OCI-LY3 (cell line): ENCODE measurements at regions not wholly inside any gene's neighbourhood (a gene's known extent, or its start where the extent isn't known, plus 50 kb on each side); places are given as distances from the start of the nearest gene placed in this dataset.

ENCODE experiments used
- EZH2phosphoT487 ChIP-seq: fragments of 200-600 bp; shearing (Covaris generic); IDR thresholded peaks from 2 replicates; pipeline ENCODE4 v1.6.1; 2018; ENCODE audit warnings: antibody characterized with exemption, mixed run types, low read depth
- TF ChIP-seq, protein P1 (sequence below): fragments of 200-600, 300-600 bp; sonication (generic); IDR thresholded peaks from 2 replicates; pipeline ENCODE4 v1.5.1; 2014; ENCODE audit warnings: antibody characterized with exemption, low read length, low read depth

DNA sequence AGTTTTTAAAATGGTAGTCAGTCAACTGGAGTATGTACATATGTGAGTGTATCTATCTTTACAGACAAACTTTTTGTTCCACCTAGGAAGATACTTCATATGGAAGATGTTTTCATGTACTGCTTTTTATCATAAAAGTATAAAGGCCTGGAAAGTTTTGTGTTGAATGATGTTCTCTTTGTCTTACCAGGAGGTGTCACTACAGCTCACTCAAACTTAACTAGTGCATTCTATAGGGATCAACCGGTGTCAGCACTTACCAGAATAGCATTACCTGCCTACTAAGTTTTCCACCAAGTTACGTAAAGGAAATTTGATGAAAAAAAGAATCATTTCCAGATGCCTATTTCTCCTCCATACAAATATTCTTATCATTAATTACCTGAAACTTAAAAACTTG lies 522.6 kb upstream of the SEMA6D start:
- TF ChIP-seq, protein P1, sequence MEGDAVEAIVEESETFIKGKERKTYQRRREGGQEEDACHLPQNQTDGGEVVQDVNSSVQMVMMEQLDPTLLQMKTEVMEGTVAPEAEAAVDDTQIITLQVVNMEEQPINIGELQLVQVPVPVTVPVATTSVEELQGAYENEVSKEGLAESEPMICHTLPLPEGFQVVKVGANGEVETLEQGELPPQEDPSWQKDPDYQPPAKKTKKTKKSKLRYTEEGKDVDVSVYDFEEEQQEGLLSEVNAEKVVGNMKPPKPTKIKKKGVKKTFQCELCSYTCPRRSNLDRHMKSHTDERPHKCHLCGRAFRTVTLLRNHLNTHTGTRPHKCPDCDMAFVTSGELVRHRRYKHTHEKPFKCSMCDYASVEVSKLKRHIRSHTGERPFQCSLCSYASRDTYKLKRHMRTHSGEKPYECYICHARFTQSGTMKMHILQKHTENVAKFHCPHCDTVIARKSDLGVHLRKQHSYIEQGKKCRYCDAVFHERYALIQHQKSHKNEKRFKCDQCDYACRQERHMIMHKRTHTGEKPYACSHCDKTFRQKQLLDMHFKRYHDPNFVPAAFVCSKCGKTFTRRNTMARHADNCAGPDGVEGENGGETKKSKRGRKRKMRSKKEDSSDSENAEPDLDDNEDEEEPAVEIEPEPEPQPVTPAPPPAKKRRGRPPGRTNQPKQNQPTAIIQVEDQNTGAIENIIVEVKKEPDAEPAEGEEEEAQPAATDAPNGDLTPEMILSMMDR = peak; percentile 34
- no peak for TF ChIP-seq EZH2phosphoT487
